CD4-positive, alpha-beta T cell treated with Interleukin-6 at 100 ng/mL for 8 hours (primary cell): ENCODE measurements at regions not wholly inside any gene's neighbourhood (a gene's known extent, or its start where the extent isn't known, plus 50 kb on each side); places are given as distances from the start of the nearest gene placed in this dataset.

Experiments used
- DNase-seq: peaks from one replicate; pipeline ENCODE4 v3.0.0-alpha.2; 2020; ENCODE audit warnings: mixed read lengths, low spot score

GRCh38 chr9:18149471-18150011, 324.4 kb upstream of the ADAMTSL1 start:
- no peak for DNase-seq

GRCh38 chr9:18154661-18155060, 319.3 kb upstream of the ADAMTSL1 start:
- no peak for DNase-seq

- no peak for DNase-seq
Measured at GRCh38 chr9:18159254-18159653, 314.7 kb upstream of the ADAMTSL1 start.

- no peak for DNase-seq
Measured at GRCh38 chr9:18163146-18163545, 310.8 kb upstream of the ADAMTSL1 start.

GRCh38 chr9:18167733-18168132, 306.2 kb upstream of the ADAMTSL1 start:
- no peak for DNase-seq

GRCh38 chr9:18173923-18174322, 300.0 kb upstream of the ADAMTSL1 start:
- no peak for DNase-seq

GRCh38 chr9:18182636-18183035, 291.3 kb upstream of the ADAMTSL1 start:
- no peak for DNase-seq

- no peak for DNase-seq
Measured at GRCh38 chr9:18183974-18184373, 290.0 kb upstream of the ADAMTSL1 start.

GRCh38 chr9:18184401-18184800, 289.6 kb upstream of the ADAMTSL1 start:
- DNase-seq, result no peak

GRCh38 chr9:18185196-18185595, 288.8 kb upstream of the ADAMTSL1 start:
- DNase-seq, result no peak

- DNase-seq, result no peak
Measured at GRCh38 chr9:18188971-18189370, 285.0 kb upstream of the ADAMTSL1 start.

- no peak for DNase-seq
Measured at GRCh38 chr9:18189871-18190670, 283.9 kb upstream of the ADAMTSL1 start.

GRCh38 chr9:18190671-18191374, 283.1 kb upstream of the ADAMTSL1 start:
- DNase-seq, result no peak

- no peak for DNase-seq
Measured at GRCh38 chr9:18194316-18194715, 279.6 kb upstream of the ADAMTSL1 start.

GRCh38 chr9:18195223-18195622, 278.7 kb upstream of the ADAMTSL1 start:
- DNase-seq, result no peak

- no peak for DNase-seq
Measured at GRCh38 chr9:18202924-18203323, 271.0 kb upstream of the ADAMTSL1 start.

- no peak for DNase-seq
Measured at GRCh38 chr9:18207735-18208134, 266.2 kb upstream of the ADAMTSL1 start.

GRCh38 chr9:18208166-18209059, 265.5 kb upstream of the ADAMTSL1 start:
- no peak for DNase-seq

- DNase-seq, result no peak
Measured at GRCh38 chr9:18215626-18216025, 258.3 kb upstream of the ADAMTSL1 start.

- no peak for DNase-seq
Measured at GRCh38 chr9:18216376-18216775, 257.6 kb upstream of the ADAMTSL1 start.

- DNase-seq, result no peak
Measured at GRCh38 chr9:18228101-18228500, 245.9 kb upstream of the ADAMTSL1 start.

GRCh38 chr9:18229992-18230676, 243.8 kb upstream of the ADAMTSL1 start:
- no peak for DNase-seq
